ENCODE measurements at regions not wholly inside any gene's neighbourhood (a gene's known extent, or its start where the extent isn't known, plus 50 kb on each side); places are given as distances from the start of the nearest gene placed in this dataset.

DNA sequence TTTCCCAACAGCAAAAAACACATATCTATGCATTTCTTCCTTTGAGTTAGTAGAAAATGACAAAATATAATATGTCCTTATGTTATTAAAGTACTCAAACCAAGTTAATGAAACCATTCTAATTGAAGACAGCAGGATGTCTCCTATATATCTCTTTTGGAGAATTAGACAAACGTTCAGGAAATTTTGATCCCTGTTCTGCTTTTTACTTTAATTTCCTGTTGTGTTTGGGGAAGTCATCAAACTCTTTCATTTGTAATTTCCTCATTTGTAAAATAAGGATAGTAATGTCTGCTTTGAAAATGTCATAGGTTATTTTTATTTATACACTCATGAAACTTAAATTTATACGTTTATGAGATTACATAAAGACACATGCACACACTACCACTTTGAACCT, 281.8 kb upstream of the ANO5 start:
- TF ChIP-seq, protein P1, sequence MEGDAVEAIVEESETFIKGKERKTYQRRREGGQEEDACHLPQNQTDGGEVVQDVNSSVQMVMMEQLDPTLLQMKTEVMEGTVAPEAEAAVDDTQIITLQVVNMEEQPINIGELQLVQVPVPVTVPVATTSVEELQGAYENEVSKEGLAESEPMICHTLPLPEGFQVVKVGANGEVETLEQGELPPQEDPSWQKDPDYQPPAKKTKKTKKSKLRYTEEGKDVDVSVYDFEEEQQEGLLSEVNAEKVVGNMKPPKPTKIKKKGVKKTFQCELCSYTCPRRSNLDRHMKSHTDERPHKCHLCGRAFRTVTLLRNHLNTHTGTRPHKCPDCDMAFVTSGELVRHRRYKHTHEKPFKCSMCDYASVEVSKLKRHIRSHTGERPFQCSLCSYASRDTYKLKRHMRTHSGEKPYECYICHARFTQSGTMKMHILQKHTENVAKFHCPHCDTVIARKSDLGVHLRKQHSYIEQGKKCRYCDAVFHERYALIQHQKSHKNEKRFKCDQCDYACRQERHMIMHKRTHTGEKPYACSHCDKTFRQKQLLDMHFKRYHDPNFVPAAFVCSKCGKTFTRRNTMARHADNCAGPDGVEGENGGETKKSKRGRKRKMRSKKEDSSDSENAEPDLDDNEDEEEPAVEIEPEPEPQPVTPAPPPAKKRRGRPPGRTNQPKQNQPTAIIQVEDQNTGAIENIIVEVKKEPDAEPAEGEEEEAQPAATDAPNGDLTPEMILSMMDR (IDR thresholded peaks at IDR 0.05; ENCODE audit: low read depth, low read length, missing control alignments): no peak
- DNase-seq (ENCODE audit: low read depth): no peak
- H3K4me3 ChIP-seq (ENCODE audit: low read depth, low read length): no peak overlapping the region

DNA sequence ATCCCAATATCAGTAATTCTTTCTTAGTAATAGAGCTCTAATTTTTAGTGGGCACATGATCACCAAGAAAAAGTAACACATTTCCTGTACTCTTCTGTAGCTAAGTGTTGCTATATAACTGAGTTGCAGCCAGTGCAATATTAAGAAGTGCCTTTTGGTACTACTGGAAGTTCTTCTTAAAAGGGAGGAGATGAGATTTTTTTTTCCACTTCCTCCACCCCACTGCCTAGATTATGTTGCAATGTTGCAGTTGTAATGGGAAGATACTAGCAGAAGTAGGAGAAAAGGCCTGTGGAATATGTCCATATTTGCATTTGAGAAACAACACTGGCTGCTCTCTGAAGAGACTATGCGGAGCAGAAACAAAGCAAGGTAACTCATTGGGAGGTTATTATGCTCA, 280.6 kb upstream of the ANO5 start:
- DNase-seq (ENCODE audit: low read depth): no peak
- TF ChIP-seq, protein P1 (IDR thresholded peaks at IDR 0.05; ENCODE audit: low read depth, low read length, missing control alignments): no peak

GRCh38 chr11:21921151-21921550, 271.7 kb upstream of the ANO5 start:
- H3K4me3 ChIP-seq (ENCODE audit: low read depth, low read length): no peak overlapping the region
- TF ChIP-seq, protein P1 (IDR thresholded peaks at IDR 0.05; ENCODE audit: low read depth, low read length, missing control alignments): no peak
- DNase-seq (ENCODE audit: low read depth): no peak

More for the DNA sequence above, 280.6 kb upstream of the ANO5 start:
- H3K4me3 ChIP-seq (ENCODE audit: low read depth, low read length): no peak overlapping the region

DNA sequence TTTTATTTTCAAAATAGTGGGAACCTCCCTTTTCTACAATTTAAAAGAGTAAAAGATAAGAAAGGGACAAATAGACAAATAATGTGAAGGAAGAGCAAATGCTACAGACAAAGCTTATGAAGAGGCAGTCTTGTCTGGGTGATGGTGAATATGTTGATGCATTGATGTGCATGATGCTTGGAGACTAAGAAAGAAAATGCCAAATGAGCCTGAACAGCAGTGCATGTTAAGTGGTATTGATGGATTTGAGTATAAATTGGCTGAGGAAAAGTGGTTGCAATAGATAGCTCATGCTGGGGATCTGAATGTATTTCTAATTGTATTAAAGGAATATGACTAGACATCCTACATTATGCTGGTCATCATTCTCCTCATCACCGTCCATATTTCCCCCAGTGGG, 268.6 kb upstream of the ANO5 start:
- TF ChIP-seq, protein P1 (IDR thresholded peaks at IDR 0.05; ENCODE audit: low read depth, low read length, missing control alignments): no peak
- no peak overlapping the region for H3K4me3 ChIP-seq (ENCODE audit: low read depth, low read length)
- no peak for DNase-seq (ENCODE audit: low read depth)

DNA sequence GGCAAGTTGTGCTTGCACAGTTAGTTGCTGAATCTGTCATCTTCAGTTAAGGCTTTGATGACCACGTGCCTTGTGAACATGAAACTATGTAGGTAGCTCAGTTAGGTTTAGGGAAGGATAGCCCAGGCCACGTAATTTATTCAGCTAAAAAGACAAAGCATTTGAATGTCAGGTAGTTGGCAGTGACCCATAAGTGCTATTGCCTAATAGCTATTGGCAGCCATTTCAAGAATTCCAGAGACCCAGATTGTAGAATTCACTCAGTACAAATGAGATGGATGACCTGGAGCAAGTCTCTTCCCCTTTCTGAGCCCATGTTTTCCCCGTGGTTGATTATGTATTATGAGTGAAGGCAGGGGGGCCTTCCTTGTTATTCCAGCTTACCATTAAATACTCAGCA, 265.3 kb upstream of the ANO5 start:
- H3K4me3 ChIP-seq (ENCODE audit: low read depth, low read length): no peak overlapping the region
- TF ChIP-seq, protein P1 (IDR thresholded peaks at IDR 0.05; ENCODE audit: low read depth, low read length, missing control alignments): no peak
- no peak for DNase-seq (ENCODE audit: low read depth)

GRCh38 chr11:21928847-21929246, 264.0 kb upstream of the ANO5 start:
- H3K4me3 ChIP-seq (ENCODE audit: low read depth, low read length): no peak overlapping the region
- TF ChIP-seq, protein P1 (IDR thresholded peaks at IDR 0.05; ENCODE audit: low read depth, low read length, missing control alignments): no peak
- no peak for DNase-seq (ENCODE audit: low read depth)

DNA sequence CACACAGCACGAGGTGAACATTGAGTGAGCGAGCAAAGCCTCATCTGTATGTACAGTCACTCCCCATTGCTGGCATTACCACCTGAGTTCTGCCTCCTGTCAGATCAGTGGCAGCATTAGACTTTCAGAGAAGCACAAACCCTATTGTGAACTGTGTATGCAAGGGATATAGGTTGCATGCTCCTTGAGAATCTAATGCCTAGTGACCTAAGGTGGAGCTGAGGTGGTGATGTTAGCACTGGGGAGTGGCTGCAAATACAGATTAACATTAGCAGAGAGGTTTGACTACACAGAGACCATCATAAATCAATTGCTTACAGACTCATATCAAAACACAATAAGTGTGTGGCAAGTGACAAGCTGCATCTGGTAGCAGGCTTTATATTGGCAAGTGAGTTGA, 262.5 kb upstream of the ANO5 start:
- H3K4me3 ChIP-seq (ENCODE audit: low read depth, low read length): no peak overlapping the region
- TF ChIP-seq, protein P1 (IDR thresholded peaks at IDR 0.05; ENCODE audit: low read depth, low read length, missing control alignments): no peak
- no peak for DNase-seq (ENCODE audit: low read depth)

All from GM12864 (cell line).